Gastroesophageal sphincter (tissue), 3 donors: ENCODE measurements at regions not wholly inside any gene's neighbourhood (a gene's known extent, or its start where the extent isn't known, plus 50 kb on each side); places are given as distances from the start of the nearest gene placed in this dataset.

Experiments used
- CTCF ChIP-seq, 4 experiments: fragments of 200-600 bp in 2 of 4; fragments of 450-650 bp in 2 of 4; sonication (generic) in 1 of 4; IDR thresholded peaks; one replicate each; pipeline ENCODE4 v1.5.1; 2017 to 2019; ENCODE audit warnings: antibody characterized with exemption in 4 of 4, mild to moderate bottlenecking in 2 of 4, moderate library complexity in 2 of 4
- EP300 ChIP-seq: sonication (generic); formaldehyde crosslinking; IDR thresholded peaks from one replicate; pipeline ENCODE4 v1.6.1; 2017; ENCODE audit warnings: antibody characterized with exemption, mild to moderate bottlenecking
- POLR2A ChIP-seq, 2 donors: fragments of 450-650 bp; IDR thresholded peaks; one replicate each; pipeline ENCODE4 v1.6.1; 2017; ENCODE audit warnings: antibody characterized with exemption in 2 of 2, mild to moderate bottlenecking in 2 of 2, moderate library complexity in 1 of 2
- POLR2AphosphoS5 ChIP-seq: sonication (generic); formaldehyde crosslinking; IDR thresholded peaks from one replicate; pipeline ENCODE4 v1.6.1; 2017; ENCODE audit warnings: antibody characterized with exemption

GRCh38 chr6:27174958-27175357 is 72.5 kb upstream of the PRSS16 start:
- TF ChIP-seq CTCF (IDR thresholded peaks at IDR 0.05) (no peak), POLR2AphosphoS5 (no peak), POLR2A (IDR thresholded peaks at IDR 0.05) (no peak), EP300 (no peak)
